ENCODE measurements at regions not wholly inside any gene's neighbourhood (a gene's known extent, or its start where the extent isn't known, plus 50 kb on each side); places are given as distances from the start of the nearest gene placed in this dataset.

DNA sequence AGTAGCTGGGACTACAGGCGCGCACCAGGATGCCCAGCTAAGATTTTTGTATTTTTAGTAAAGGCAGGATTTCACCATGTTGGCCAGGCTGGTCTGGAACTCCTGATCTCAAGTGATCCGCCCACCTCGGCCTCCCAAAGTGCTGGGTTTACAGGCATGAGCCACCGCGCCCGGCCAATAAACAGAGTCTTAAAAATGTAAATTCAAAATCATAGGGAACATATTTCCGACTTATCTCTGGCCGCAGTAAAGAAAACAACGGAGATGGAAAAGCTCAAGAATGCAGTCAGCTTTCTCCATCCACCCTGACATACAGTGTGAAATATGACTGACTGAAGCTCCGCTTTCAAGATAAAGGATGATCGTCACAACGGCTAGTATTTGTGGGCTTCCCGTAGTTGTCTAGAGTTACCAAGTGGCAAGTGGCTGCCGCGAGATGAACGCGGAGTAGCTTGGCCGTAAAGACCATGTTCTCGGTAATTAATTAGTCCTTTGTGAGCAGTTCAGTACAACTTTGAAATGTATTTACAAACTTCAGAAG is 495.1 kb upstream of the FAT1 start:
- intact Hi-C loops (cut with DNase I) = no loop called here
- ATAC-seq (no peak), DNase-seq (ENCODE audit: missing footprints) (no peak)

DNA sequence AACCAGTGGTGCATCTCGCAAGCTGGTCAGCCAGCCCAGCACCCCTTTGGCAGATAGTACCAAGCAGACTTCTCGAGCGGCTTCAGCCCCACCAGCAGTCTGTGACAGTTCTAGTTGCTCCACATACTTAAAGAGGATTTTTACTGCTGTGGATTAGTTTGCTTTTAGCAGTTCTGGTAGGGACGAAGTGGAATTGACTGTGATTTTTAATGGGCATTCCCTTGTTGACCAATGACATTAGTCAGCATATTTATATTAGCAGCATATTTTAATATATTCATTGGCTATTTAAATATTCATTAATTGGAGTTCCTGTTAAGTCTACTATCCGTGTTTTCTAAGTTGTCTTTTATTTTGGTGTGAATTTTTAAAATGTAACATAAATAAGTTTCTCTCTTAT is 500.9 kb upstream of the FAT1 start:
- intact Hi-C loops (cut with DNase I) = no loop called here
- DNase-seq (ENCODE audit: missing footprints) (no peak), ATAC-seq (no peak)

DNA sequence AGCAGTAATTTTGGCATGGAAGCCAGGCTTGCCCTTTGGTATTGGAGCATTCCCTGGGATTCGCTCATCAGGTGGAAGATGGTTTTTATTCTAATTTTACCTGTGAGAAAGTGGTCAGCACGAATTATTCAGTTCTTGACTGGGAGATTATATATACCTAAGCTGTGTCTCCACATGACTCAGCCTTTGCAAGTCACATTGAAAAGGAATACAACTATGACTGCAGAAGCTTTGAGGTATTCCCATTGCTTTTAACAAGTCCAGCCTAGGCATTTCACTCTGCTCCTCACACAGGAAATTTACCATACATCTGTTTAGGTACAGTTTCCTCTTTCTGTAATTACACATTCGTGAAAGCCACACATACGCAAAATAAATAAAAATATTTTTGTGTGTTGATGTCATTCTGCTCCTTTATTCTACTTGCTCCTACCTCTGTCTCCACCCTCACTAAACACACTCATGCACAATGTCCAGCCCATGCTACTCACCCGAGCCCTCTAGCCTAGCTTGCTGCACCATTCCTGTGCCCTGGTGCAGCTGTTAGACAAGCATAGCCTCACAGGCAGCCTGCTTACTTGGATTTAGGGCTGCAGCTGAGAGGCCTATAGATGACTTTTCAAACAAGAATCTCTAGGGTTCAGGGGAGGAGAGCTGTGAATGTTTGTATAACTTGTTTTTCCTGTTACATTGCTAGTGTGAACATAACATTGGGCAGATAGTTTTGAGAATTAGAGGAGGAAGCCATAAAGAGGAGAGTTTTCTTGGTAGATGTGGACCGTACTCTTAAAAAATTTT is 504.4 kb upstream of the FAT1 start:
- DNase-seq (ENCODE audit: missing footprints) (no peak), ATAC-seq (no peak)
- intact Hi-C loops (cut with DNase I) = no loop called here

- DNase-seq (ENCODE audit: missing footprints) (no peak), ATAC-seq (no peak)
- intact Hi-C loops (cut with DNase I) = no loop called here
Measured at GRCh38 chr4:187232196-187232595, 508.5 kb upstream of the FAT1 start.

DNA sequence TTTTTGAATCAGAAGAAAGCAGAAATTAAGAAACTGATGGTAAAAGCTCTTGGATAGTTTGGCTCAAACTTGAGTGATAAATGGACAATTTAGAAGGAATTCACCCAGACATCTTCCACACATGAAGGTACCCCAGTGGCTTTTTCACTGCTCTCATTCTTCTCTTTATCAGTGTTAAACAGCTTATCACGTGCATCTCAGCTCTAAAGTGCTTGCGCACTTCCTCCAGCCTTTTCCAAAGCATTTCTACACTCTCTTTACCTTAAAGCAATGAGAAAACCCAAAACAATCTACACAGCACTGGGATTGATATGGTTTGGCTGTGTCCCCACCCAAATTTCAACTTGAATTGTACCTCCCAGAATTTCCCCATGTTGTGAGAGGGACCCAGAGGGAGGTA is 509.1 kb upstream of the FAT1 start:
- intact Hi-C loops (cut with DNase I) = no loop called here
- no peak for DNase-seq (ENCODE audit: missing footprints)
- no peak for ATAC-seq

- intact Hi-C loops (cut with DNase I) = no loop called here
Measured at GRCh38 chr4:187235456-187236170, 512.0 kb upstream of the FAT1 start.

GRCh38 chr4:187236209-187236890 is 512.7 kb upstream of the FAT1 start:
- intact Hi-C loops (cut with DNase I) = no loop called here
- ATAC-seq = no peak

More at GRCh38 chr4:187235456-187236170, 512.0 kb upstream of the FAT1 start:
- ATAC-seq (no peak), DNase-seq (ENCODE audit: missing footprints) (no peak)

GRCh38 chr4:187238646-187239045 is 515.0 kb upstream of the FAT1 start:
- intact Hi-C loops (cut with DNase I) = no loop called here
- ATAC-seq = no peak

More at GRCh38 chr4:187236209-187236890, 512.7 kb upstream of the FAT1 start:
- no peak for DNase-seq (ENCODE audit: missing footprints)

DNA sequence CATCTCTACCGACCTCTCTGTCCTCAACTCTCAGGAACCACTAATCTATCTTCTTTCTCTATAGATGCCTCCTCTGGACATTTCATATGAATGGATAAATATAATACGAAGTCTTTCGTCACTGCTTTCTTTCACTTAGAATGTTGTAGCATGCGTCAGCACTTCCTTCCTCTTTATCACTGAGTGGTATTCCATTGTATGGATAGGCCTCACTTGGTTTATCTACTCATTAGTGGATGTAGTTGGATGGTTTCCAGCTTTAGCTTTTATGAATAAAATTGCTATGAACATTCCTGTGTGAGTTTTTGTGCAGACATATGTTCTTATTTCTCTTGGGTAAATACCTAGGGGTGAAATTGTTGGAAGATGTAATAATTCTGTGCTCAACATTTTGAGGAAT is 528.2 kb upstream of the FAT1 start:
- intact Hi-C loops (cut with DNase I) = no loop called here
- no peak for DNase-seq (ENCODE audit: missing footprints)
- ATAC-seq = no peak

More at GRCh38 chr4:187238646-187239045, 515.0 kb upstream of the FAT1 start:
- no peak for DNase-seq (ENCODE audit: missing footprints)

DNA sequence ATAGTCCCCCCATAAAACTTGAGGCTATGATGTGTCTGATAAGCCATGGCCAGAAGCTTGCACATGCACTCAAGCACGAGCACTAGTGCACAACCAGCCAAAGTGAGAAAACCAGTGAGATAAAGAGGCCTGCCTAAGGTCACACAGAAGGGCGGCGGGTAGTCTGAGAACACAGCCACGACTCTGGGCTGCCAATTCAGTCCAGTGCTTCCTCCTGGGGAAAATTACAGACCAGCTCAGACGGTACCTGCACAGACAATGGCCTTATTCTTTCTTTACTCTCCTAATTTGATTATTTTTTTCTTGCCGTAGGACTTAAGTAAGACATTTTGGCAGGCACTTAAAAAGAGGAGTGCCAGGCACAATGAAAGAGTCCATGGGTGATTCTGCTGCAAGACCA is 533.2 kb upstream of the FAT1 start:
- DNase-seq (ENCODE audit: missing footprints) (no peak), ATAC-seq (no peak)
- intact Hi-C loops (cut with DNase I) = no loop called here

GRCh38 chr4:187258651-187259401 is 535.2 kb upstream of the FAT1 start:
- intact Hi-C loops (cut with DNase I) = no loop called here
- ATAC-seq = no peak
- DNase-seq (ENCODE audit: missing footprints) = no peak

DNA sequence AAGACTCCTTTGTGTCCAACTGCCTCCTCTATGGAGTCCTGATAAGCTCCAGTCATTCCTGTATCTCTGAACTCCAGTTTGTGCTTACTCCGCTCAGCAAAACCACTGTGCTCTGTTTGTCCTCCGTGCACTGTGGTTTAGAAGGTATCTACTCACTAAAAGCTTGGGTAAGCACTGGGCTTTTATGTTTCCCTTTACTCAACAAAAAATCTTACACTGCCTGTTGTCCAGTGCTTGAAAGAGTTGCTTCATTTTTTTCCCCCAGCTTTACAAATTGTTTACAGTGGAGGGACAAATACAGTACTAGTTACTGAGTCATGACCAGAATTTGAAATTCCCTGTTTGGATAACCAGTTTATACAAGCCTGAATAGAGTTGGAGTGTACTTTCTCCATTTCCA is 545.3 kb upstream of the FAT1 start:
- ATAC-seq (no peak), DNase-seq (ENCODE audit: missing footprints) (no peak)
- intact Hi-C loops (cut with DNase I) = no loop called here

DNA sequence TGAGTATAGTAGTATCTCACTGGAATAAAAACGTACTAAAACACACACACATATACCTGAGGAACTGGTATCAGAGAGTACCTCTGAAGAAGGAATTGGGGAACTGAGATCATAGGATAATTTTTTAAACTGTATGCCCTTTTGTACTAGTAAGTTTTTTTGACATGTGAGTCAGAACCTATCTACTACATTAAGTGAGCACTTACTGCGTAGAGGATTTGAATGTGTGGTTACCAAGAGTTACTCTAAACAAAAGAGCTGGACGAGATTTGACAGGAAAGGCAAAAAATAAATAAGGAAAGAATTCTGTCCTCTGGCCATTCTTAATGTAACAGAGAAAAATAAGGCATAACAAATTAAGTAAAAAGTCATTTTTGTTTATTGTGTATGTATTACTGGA is 546.5 kb upstream of the FAT1 start:
- DNase-seq (ENCODE audit: missing footprints) = no peak
- no peak for ATAC-seq
- intact Hi-C loops (cut with DNase I) = no loop called here

DNA sequence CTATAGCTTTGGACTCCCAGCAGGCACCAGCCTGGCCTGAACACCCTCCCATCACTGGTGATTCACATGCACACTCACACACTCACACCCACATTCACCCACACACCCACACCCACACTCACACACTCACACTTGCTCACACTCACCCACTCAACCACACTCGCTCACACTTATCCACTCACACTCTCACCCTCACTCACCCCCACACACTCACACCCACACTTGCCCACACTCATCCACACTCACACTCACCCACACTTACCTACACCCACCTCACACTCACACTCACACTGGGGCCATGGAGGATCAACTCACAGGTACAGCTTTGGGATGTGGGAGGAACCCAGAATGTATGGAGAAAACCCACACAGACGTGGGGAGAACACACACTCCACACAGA is 548.2 kb upstream of the FAT1 start:
- DNase-seq (ENCODE audit: missing footprints) (no peak), ATAC-seq (no peak)
- intact Hi-C loops (cut with DNase I) = no loop called here

GRCh38 chr4:187274153-187274552 is 550.5 kb upstream of the FAT1 start:
- intact Hi-C loops (cut with DNase I) = no loop called here
- ATAC-seq (no peak), DNase-seq (ENCODE audit: missing footprints) (no peak)

DNA sequence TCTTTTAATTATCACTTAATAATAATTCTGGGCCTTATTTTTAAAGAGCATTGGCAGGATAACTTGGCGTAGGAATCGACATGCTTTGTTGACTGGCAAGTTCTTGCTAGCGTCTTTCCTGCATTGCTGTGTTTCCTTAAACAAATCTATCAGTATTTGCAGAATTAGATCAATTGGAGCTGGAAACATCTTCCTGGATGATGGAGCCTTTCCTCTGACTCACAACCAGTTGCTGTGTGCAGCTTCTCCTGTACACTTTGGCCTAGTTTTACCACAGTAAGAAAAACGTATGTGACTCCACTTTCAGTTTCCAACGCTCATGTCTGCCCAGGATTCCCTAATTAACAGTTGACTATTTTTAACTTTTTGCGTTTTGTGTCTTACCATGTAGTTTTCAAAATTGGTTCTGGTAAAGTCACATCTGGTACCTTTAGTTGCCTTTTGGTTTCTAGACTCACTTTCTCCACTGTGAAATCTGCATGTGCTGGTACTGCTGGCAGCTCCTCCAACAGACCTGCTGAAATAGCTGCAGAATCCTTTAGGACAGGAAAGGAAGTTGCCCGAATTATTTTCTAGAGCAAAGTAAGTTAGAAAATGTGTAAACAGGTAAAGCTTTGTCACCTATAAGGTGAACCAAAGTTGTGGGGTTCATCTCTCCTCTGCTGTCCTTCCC is 553.2 kb upstream of the FAT1 start:
- DNase-seq (ENCODE audit: missing footprints) = no peak
- intact Hi-C loops (cut with DNase I) = no loop called here
- ATAC-seq = no peak

DNA sequence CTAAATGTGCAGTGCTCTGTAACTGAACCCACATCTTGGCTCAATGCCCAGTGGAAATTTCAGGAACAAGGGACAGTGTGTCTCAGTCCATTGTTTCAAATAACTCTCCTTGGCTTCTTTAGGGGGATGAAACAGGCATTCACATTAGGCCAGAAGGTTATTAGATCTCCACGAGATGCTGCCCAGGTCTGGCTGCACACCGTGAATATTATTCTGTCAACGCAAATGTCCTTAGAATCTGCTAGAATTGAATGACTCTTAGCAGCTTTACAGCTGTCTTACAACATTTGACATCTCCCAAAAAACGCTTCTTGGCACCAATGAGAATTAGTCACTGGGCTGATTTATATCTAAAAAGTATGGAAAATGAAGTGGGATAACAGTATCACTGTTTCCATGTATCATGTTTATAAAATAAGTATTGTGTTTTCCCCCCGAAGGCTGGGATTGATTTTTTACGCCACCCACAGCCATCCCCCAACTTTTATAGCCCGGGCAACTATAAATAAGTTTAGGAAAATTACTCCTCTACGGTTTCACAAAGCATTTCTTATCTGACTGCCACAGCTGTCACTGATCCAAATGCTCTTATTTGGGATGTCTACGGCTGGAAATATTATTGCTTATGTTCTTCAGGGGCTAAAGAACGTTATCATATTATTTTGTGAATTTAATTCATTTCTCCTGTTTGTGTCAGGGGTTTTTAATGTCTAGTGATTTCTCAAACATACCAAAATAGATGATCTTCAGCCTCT is 559.7 kb upstream of the FAT1 start:
- intact Hi-C loops (cut with DNase I) = no loop called here
- no peak for ATAC-seq
- DNase-seq (ENCODE audit: missing footprints) = no peak

DNA sequence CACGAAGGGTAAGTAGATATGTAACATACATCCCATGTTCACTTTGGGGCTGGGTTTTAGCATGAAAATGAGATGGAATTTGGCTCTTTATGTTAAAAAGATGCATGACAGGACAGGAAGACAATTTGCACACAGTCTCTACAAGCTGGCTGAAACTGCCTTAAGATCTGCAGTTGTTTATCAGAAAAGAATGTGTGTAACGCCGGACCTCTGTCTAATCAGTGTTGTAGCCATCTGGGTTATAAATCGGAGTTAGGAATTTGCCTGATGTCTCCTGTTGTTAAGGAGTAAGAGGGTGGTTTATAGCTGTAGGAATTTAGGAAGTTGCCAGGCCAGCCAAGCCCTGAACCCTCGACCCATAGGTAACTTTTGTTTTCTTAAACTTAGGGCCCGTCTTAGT is 562.9 kb upstream of the FAT1 start:
- intact Hi-C loops (cut with DNase I) = no loop called here
- ATAC-seq (no peak), DNase-seq (ENCODE audit: missing footprints) (no peak)

Data from Right ventricle myocardium inferior (tissue), 1 donor.